ENCODE measurements at regions not wholly inside any gene's neighbourhood (a gene's known extent, or its start where the extent isn't known, plus 50 kb on each side); places are given as distances from the start of the nearest gene placed in this dataset.

- H3K9me2 ChIP-seq (ENCODE audit: insufficient read depth, low read length) = no peaks in the 10 kb centered on the region
- ChIA-PET POLR2A (interaction anchor here (1.1 kb wide), 1 partner anchor 16 kb away, joined by 4 read pairs; no protein-coding TSS in a partner anchor), CTCF (ENCODE audit: unreplicated experiment) (no interaction called here)
- H3K27ac ChIP-seq (ENCODE audit: low read depth, low read length, poor library complexity, severe bottlenecking) = no peak overlapping the region
- no peaks in the 10 kb centered on the region for H4K20me1 ChIP-seq (ENCODE audit: insufficient read depth, low read length)
- H3K4me3 ChIP-seq (ENCODE audit: low read depth, low read length, poor library complexity, severe bottlenecking) = no peak overlapping the region
- H3K79me2 ChIP-seq (ENCODE audit: insufficient read depth, low read depth, low read length) = no peaks in the 10 kb centered on the region
- H3K4me1 ChIP-seq (ENCODE audit: insufficient read depth, low read length, poor library complexity, severe bottlenecking) = no peaks in the 10 kb centered on the region
- H2AFZ ChIP-seq (ENCODE audit: low read length) = no peak overlapping the region
- no peaks in the 10 kb centered on the region for H3K9me3 ChIP-seq (ENCODE audit: low read length)
- no peaks in the 10 kb centered on the region for H3K36me3 ChIP-seq (ENCODE audit: insufficient read depth, low read length)
- intact Hi-C loops (cut with micrococcal nuclease; ENCODE audit: unreplicated experiment) = no loop called here
- TF ChIP-seq EZH2phosphoT487 (IDR thresholded peaks at IDR 0.05; ENCODE audit: borderline replicate concordance, low read depth, low read length) (no peak), CTCF (conservative IDR thresholded peaks at IDR 0.05; ENCODE audit: low read length) (no peak)
- no peak overlapping the region for H3K4me2 ChIP-seq (ENCODE audit: low read length)
- no peak for DNase-seq (ENCODE audit: low spot score)
- no TSS peak for BruUV-seq (replicated peaks)
Measured at GRCh38 chr2:134099273-134099672, 154.6 kb upstream of the MGAT5 start.

- ChIA-PET POLR2A (interaction anchor here (1.0 kb wide), 1 partner anchor 11 kb away, joined by 3 read pairs; no protein-coding TSS in a partner anchor), CTCF (ENCODE audit: unreplicated experiment) (interaction anchor here (1.0 kb wide), 1 partner anchor 14 kb away, joined by 3 read pairs; no protein-coding TSS in a partner anchor)
- Histone ChIP-seq H3K4me1 (ENCODE audit: insufficient read depth, low read length, poor library complexity, severe bottlenecking) (no peaks in the 10 kb centered on the region), H3K9me3 (ENCODE audit: low read length) (no peaks in the 10 kb centered on the region), H3K4me2 (ENCODE audit: low read length) (no peak overlapping the region), H3K9me2 (ENCODE audit: insufficient read depth, low read length) (no peaks in the 10 kb centered on the region), H4K20me1 (ENCODE audit: insufficient read depth, low read length) (no peaks in the 10 kb centered on the region), H3K79me2 (ENCODE audit: insufficient read depth, low read depth, low read length) (no peaks in the 10 kb centered on the region), H3K4me3 (ENCODE audit: low read depth, low read length, poor library complexity, severe bottlenecking) (no peak overlapping the region), H3K36me3 (ENCODE audit: insufficient read depth, low read length) (no peaks in the 10 kb centered on the region), H3K27ac (ENCODE audit: low read depth, low read length, poor library complexity, severe bottlenecking) (no peak overlapping the region), H2AFZ (ENCODE audit: low read length) (no peak overlapping the region)
- no TSS peak for BruUV-seq (replicated peaks)
- intact Hi-C loops (cut with micrococcal nuclease; ENCODE audit: unreplicated experiment) = no loop called here
- no peak for DNase-seq (ENCODE audit: low spot score)
- TF ChIP-seq EZH2phosphoT487 (IDR thresholded peaks at IDR 0.05; ENCODE audit: borderline replicate concordance, low read depth, low read length) (no peak), CTCF (conservative IDR thresholded peaks at IDR 0.05; ENCODE audit: low read length) (no peak)
Measured at GRCh38 chr2:134103196-134103595, 150.7 kb upstream of the MGAT5 start.

GRCh38 chr2:134104754-134105153 is 149.1 kb upstream of the MGAT5 start:
- H3K4me1 ChIP-seq (ENCODE audit: insufficient read depth, low read length, poor library complexity, severe bottlenecking) = no peaks in the 10 kb centered on the region
- ChIA-PET POLR2A (interaction anchor here (0.6 kb wide), 1 partner anchor 11 kb away, joined by 3 read pairs; no protein-coding TSS in a partner anchor), CTCF (ENCODE audit: unreplicated experiment) (no interaction called here)
- H4K20me1 ChIP-seq (ENCODE audit: insufficient read depth, low read length) = no peaks in the 10 kb centered on the region
- H3K9me2 ChIP-seq (ENCODE audit: insufficient read depth, low read length) = no peaks in the 10 kb centered on the region
- intact Hi-C loops (cut with micrococcal nuclease; ENCODE audit: unreplicated experiment) = no loop called here
- H2AFZ ChIP-seq (ENCODE audit: low read length) = no peak overlapping the region
- BruUV-seq (replicated peaks) = no TSS peak
- H3K36me3 ChIP-seq (ENCODE audit: insufficient read depth, low read length) = no peaks in the 10 kb centered on the region
- H3K9me3 ChIP-seq (ENCODE audit: low read length) = no peaks in the 10 kb centered on the region
- no peak overlapping the region for H3K4me2 ChIP-seq (ENCODE audit: low read length)
- no peaks in the 10 kb centered on the region for H3K79me2 ChIP-seq (ENCODE audit: insufficient read depth, low read depth, low read length)
- no peak overlapping the region for H3K27ac ChIP-seq (ENCODE audit: low read depth, low read length, poor library complexity, severe bottlenecking)
- H3K4me3 ChIP-seq (ENCODE audit: low read depth, low read length, poor library complexity, severe bottlenecking) = no peak overlapping the region
- no peak for DNase-seq (ENCODE audit: low spot score)
- TF ChIP-seq CTCF (conservative IDR thresholded peaks at IDR 0.05; ENCODE audit: low read length) (no peak), EZH2phosphoT487 (IDR thresholded peaks at IDR 0.05; ENCODE audit: borderline replicate concordance, low read depth, low read length) (no peak)
